Gastrocnemius medialis (tissue), 4 donors: ENCODE measurements at regions not wholly inside any gene's neighbourhood (a gene's known extent, or its start where the extent isn't known, plus 50 kb on each side); places are given as distances from the start of the nearest gene placed in this dataset.

ENCODE experiments used
- ATAC-seq, 2 donors: fragments of 150-250 bp; one replicate each; pipeline ENCODE4 v1.9.1; 2016
- DNase-seq, 2 donors: peaks; one replicate each; pipeline ENCODE4 v3.0.0-alpha.2; 2019
- H3K27ac ChIP-seq, 4 donors: fragments of 200-600 bp; sonication (generic); 1 replicate in 1 of 4; 2 replicates in 3 of 4; pipeline ENCODE4 v1.5.1; 2016 to 2018; ENCODE audit warnings: mild to moderate bottlenecking in 2 of 4, moderate library complexity in 1 of 4
- H3K27me3 ChIP-seq, 3 donors: fragments of 200-600 bp; sonication (generic) in 2 of 3; 1 replicate in 1 of 3; 2 replicates in 2 of 3; pipeline versions ENCODE4 v1.5.1 to v1.6.0; 2016 to 2019; ENCODE audit warnings: mild to moderate bottlenecking in 1 of 3, moderate library complexity in 1 of 3
- H3K36me3 ChIP-seq, 2 donors: fragments of 200-600 bp; sonication (generic) in 1 of 2; one replicate each; pipeline ENCODE4 v1.5.1; 2017 to 2018
- H3K4me1 ChIP-seq, 2 donors: fragments of 200-600 bp; sonication (generic) in 1 of 2; one replicate each; pipeline ENCODE4 v1.5.1; 2016 to 2017; ENCODE audit warnings: mild to moderate bottlenecking in 2 of 2
- H3K4me3 ChIP-seq, 4 donors: fragments of 200-600 bp; sonication (generic) in 3 of 4; 1 replicate in 1 of 4; 2 replicates in 3 of 4; pipeline ENCODE4 v1.5.1; 2016 to 2019; ENCODE audit warnings: mild to moderate bottlenecking in 2 of 4
- H3K9me3 ChIP-seq, 3 donors: fragments of 200-600 bp; sonication (generic) in 2 of 3; 1 replicate in 1 of 3; 2 replicates in 2 of 3; pipeline ENCODE4 v1.5.1; 2016 to 2019
- POLR2A ChIP-seq, 2 donors: fragments of 450-650 bp; IDR thresholded peaks; one replicate each; pipeline ENCODE4 v1.6.1; 2017; ENCODE audit warnings: antibody characterized with exemption in 2 of 2, mild to moderate bottlenecking in 2 of 2, moderate library complexity in 2 of 2
- in situ Hi-C, 4 donors: fragments of 200-750 bp; cut with MboI; loops; one replicate each; pipeline versions ENCODE4 v1.15.0 to v1.8.0; 2017; ENCODE audit warnings: low sequenced_read_pairs in 4 of 4
- intact Hi-C: fragments of 100-400 bp; cut with DNase I; formaldehyde crosslinking; loops from one replicate; pipeline ENCODE4 v1.15.1; 2023; ENCODE audit warnings: low total_unique reads
- TF ChIP-seq, protein P1 (sequence below), 5 experiments: fragments of 450-650 bp in 3 of 5; fragments of 200-600 bp in 2 of 5; sonication (generic) in 2 of 5; IDR thresholded peaks in 4 of 5; conservative IDR thresholded peaks in 1 of 5; 1 replicate in 4 of 5; 2 replicates in 1 of 5; pipeline ENCODE4 v1.5.1; 2016 to 2019; ENCODE audit warnings: antibody characterized with exemption in 5 of 5, mild to moderate bottlenecking in 3 of 5, moderate library complexity in 3 of 5

GRCh38 chr6:22878324-22878701 is 308.9 kb downstream of the HDGFL1 start:
- intact Hi-C loops: no loop called here
- Histone ChIP-seq H3K4me3 (no peak overlapping the region), H3K4me1 (peaks cover 6 to 9% of the 10 kb centered on the region in 2 donors), H3K27ac (no peak overlapping the region), H3K27me3 (no peaks in the 10 kb centered on the region), H3K9me3 (no peaks in the 10 kb centered on the region), H3K36me3 (no peaks in the 10 kb centered on the region)
- no peak for TF ChIP-seq POLR2A (IDR thresholded peaks at IDR 0.05)
- TF ChIP-seq, protein P1, sequence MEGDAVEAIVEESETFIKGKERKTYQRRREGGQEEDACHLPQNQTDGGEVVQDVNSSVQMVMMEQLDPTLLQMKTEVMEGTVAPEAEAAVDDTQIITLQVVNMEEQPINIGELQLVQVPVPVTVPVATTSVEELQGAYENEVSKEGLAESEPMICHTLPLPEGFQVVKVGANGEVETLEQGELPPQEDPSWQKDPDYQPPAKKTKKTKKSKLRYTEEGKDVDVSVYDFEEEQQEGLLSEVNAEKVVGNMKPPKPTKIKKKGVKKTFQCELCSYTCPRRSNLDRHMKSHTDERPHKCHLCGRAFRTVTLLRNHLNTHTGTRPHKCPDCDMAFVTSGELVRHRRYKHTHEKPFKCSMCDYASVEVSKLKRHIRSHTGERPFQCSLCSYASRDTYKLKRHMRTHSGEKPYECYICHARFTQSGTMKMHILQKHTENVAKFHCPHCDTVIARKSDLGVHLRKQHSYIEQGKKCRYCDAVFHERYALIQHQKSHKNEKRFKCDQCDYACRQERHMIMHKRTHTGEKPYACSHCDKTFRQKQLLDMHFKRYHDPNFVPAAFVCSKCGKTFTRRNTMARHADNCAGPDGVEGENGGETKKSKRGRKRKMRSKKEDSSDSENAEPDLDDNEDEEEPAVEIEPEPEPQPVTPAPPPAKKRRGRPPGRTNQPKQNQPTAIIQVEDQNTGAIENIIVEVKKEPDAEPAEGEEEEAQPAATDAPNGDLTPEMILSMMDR (IDR thresholded peaks at IDR 0.05 in 4 of 5, conservative IDR thresholded peaks at IDR 0.05 in 1 of 5): no peak
- in situ Hi-C loops: no loop called here
- DNase-seq (no peak), ATAC-seq (no peak)

GRCh38 chr6:22878706-22879105 is 309.3 kb downstream of the HDGFL1 start:
- DNase-seq (no peak), ATAC-seq (no peak)
- TF ChIP-seq POLR2A (IDR thresholded peaks at IDR 0.05): no peak
- TF ChIP-seq, protein P1 (IDR thresholded peaks at IDR 0.05 in 4 of 5, conservative IDR thresholded peaks at IDR 0.05 in 1 of 5): no peak
- H3K27me3 ChIP-seq: no peaks in the 10 kb centered on the region
- H3K4me1 ChIP-seq: peaks cover 5 to 6% of the 10 kb centered on the region in 2 donors
- H3K9me3 ChIP-seq: no peaks in the 10 kb centered on the region
- intact Hi-C loops (no loop called here), in situ Hi-C loops (no loop called here)
- H3K36me3 ChIP-seq: no peaks in the 10 kb centered on the region
- no peak overlapping the region for H3K4me3 ChIP-seq
- H3K27ac ChIP-seq: no peak overlapping the region

DNA sequence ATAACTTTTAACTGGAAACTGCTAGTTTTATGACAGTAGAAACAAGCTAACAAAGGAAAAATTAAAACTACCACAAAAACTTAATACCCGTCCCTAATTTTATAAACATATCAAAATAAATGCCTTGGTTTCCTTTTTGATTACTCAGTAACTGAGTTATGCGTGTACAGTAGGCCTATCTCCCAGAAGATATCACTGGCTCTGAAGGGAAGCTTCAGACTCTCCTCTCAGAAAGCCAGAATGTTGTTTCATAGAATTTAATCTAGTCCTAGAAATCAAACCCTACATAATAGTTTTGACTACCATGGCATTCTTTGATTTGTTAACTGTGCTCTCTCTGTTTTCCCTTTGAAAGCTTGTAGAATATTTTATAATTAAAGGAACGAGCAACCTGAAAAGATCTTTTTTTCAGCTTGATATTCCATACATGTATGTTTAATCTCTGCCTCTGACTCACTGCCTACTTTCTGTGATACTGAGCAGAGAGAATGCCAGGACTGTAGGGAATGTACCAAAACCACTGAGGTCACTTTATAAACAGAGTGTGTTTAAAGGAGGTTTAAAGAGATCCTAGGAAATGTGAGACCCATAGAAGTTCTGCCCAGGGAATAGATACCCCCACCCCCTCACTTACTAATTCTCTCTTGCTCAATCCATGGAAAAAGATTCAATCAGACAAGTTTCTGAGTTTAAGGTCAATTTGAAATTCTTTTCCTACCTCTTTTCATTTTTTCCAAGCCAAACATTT is 311.5 kb downstream of the HDGFL1 start:
- intact Hi-C loops: no loop called here
- Histone ChIP-seq H3K36me3 (no peaks in the 10 kb centered on the region), H3K27me3 (no peaks in the 10 kb centered on the region), H3K4me1 (peaks cover 4 to 6% of the 10 kb centered on the region in 2 donors), H3K27ac (peak overlapping the region in 2 of 4 donors; percentile 6 to 11), H3K9me3 (no peaks in the 10 kb centered on the region), H3K4me3 (no peak overlapping the region)
- TF ChIP-seq POLR2A (IDR thresholded peaks at IDR 0.05): no peak
- TF ChIP-seq, protein P1 (IDR thresholded peaks at IDR 0.05 in 4 of 5, conservative IDR thresholded peaks at IDR 0.05 in 1 of 5): no peak
- ATAC-seq (peak in 1 of 2 donors; percentile 21), DNase-seq (no peak)
- in situ Hi-C loops: no loop called here

DNA sequence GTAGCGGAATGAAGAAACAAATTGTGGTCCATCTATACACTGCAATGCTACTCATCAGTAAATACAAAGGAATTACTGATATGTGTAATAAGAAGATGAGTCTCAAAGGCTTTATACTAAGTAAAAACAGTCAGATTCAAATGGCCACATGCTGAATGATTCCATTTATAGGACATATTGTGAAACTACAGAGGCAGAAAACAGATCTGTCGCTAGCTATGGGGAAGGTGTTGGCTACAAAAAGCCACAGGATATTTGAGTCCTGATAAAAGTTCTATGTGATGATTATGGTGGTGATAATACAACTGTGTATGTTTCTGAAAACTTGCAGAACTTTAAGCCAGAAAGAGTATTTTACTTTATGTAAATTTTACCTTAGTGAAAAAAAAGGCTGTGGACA is 313.2 kb downstream of the HDGFL1 start:
- peaks cover 4 to 6% of the 10 kb centered on the region in 2 donors for H3K4me1 ChIP-seq
- H3K27ac ChIP-seq: peak overlapping the region in 3 of 4 donors; percentile 40 to 61 (median 49)
- H3K4me3 ChIP-seq: no peak overlapping the region
- ATAC-seq (no peak), DNase-seq (no peak)
- H3K9me3 ChIP-seq: no peaks in the 10 kb centered on the region
- TF ChIP-seq POLR2A (IDR thresholded peaks at IDR 0.05): no peak
- TF ChIP-seq, protein P1 (IDR thresholded peaks at IDR 0.05 in 4 of 5, conservative IDR thresholded peaks at IDR 0.05 in 1 of 5): no peak
- no peaks in the 10 kb centered on the region for H3K27me3 ChIP-seq
- H3K36me3 ChIP-seq: no peaks in the 10 kb centered on the region
- in situ Hi-C loops: no loop called here
- intact Hi-C loops: no loop called here
